ENCODE measurements at regions not wholly inside any gene's neighbourhood (a gene's known extent, or its start where the extent isn't known, plus 50 kb on each side); places are given as distances from the start of the nearest gene placed in this dataset.

GRCh38 chr3:25252291-25252690, 175.8 kb upstream of the RARB start:
- Mint-ChIP-seq H3K36me3 (ENCODE audit: unreplicated experiment) (peaks cover 19% of the 10 kb centered on the region), H3K4me3 (ENCODE audit: unreplicated experiment) (no peak overlapping the region), H3K27me3 (ENCODE audit: unreplicated experiment) (no peaks in the 10 kb centered on the region), H3K9me3 (ENCODE audit: unreplicated experiment) (peaks cover 40% of the 10 kb centered on the region), H3K27ac (ENCODE audit: unreplicated experiment) (no peak overlapping the region), H3K4me1 (ENCODE audit: unreplicated experiment) (peaks cover 10% of the 10 kb centered on the region)
- TF ChIP-seq CTCF (IDR thresholded peaks at IDR 0.05), result no peak
- no peak for DNase-seq (ENCODE audit: extremely low spot score, unreplicated experiment)

GRCh38 chr3:25257026-25257425, 171.0 kb upstream of the RARB start:
- no peaks in the 10 kb centered on the region for H3K27me3 Mint-ChIP-seq (ENCODE audit: unreplicated experiment)
- no peak overlapping the region for H3K27ac Mint-ChIP-seq (ENCODE audit: unreplicated experiment)
- H3K9me3 Mint-ChIP-seq (ENCODE audit: unreplicated experiment), result peaks cover 24% of the 10 kb centered on the region
- H3K4me3 Mint-ChIP-seq (ENCODE audit: unreplicated experiment), result no peak overlapping the region
- no peak for DNase-seq (ENCODE audit: extremely low spot score, unreplicated experiment)
- no peak for TF ChIP-seq CTCF (IDR thresholded peaks at IDR 0.05)
- no peaks in the 10 kb centered on the region for H3K36me3 Mint-ChIP-seq (ENCODE audit: unreplicated experiment)
- peaks cover 52% of the 10 kb centered on the region for H3K4me1 Mint-ChIP-seq (ENCODE audit: unreplicated experiment)

DNA sequence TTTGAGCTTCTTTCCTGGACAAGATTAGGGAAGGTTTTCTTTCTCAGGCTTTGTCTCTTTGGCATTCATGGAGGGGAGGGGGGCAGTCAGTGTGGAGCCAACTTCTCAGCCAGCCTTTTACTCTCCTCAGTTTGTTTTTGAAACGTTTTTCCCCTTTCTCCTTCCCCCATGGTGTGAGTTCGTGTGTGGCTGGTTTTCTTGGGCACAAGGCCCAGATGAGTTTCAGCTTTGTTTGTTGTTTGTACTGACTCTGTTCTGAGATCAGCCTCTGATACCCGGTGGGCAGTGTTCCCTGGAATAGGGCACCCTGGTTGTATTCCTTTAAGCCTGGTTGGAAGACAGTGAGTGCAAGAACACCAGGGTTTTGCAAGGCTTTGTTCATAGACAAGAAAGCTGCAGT, 168.2 kb upstream of the RARB start:
- no peaks in the 10 kb centered on the region for H3K27me3 Mint-ChIP-seq (ENCODE audit: unreplicated experiment)
- peaks cover 19% of the 10 kb centered on the region for H3K9me3 Mint-ChIP-seq (ENCODE audit: unreplicated experiment)
- H3K27ac Mint-ChIP-seq (ENCODE audit: unreplicated experiment), result peak overlapping the region; percentile 88
- TF ChIP-seq CTCF (IDR thresholded peaks at IDR 0.05), result no peak
- DNase-seq (ENCODE audit: extremely low spot score, unreplicated experiment), result no peak
- peak overlapping the region; percentile 33 for H3K4me3 Mint-ChIP-seq (ENCODE audit: unreplicated experiment)
- no peaks in the 10 kb centered on the region for H3K36me3 Mint-ChIP-seq (ENCODE audit: unreplicated experiment)
- H3K4me1 Mint-ChIP-seq (ENCODE audit: unreplicated experiment), result peaks cover 65% of the 10 kb centered on the region

DNA sequence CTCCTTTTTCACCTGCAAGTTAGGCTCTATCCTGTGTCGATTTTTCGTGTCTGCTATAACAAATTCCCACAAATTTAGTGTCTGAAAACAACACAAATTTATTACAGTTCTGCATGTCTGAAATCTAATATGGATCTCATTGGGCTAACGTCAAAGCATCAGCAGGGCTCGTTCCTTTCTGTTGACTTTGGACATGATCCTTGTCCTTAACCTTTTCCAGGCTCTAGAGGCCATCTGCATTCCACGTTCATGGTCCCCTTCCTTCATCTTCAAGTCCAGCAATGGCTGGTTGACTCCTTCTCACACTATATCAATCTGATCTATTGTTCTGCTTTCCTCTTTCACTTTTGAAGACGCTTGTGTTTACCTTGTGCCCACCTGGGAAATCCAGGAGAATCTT, 165.7 kb upstream of the RARB start:
- peaks cover 16% of the 10 kb centered on the region for H3K9me3 Mint-ChIP-seq (ENCODE audit: unreplicated experiment)
- no peak overlapping the region for H3K4me3 Mint-ChIP-seq (ENCODE audit: unreplicated experiment)
- no peak for DNase-seq (ENCODE audit: extremely low spot score, unreplicated experiment)
- H3K27me3 Mint-ChIP-seq (ENCODE audit: unreplicated experiment), result no peaks in the 10 kb centered on the region
- peaks cover 70% of the 10 kb centered on the region for H3K4me1 Mint-ChIP-seq (ENCODE audit: unreplicated experiment)
- TF ChIP-seq CTCF (IDR thresholded peaks at IDR 0.05), result no peak
- no peak overlapping the region for H3K27ac Mint-ChIP-seq (ENCODE audit: unreplicated experiment)
- H3K36me3 Mint-ChIP-seq (ENCODE audit: unreplicated experiment), result no peaks in the 10 kb centered on the region

- Mint-ChIP-seq H3K4me3 (ENCODE audit: unreplicated experiment) (no peak overlapping the region), H3K36me3 (ENCODE audit: unreplicated experiment) (no peaks in the 10 kb centered on the region), H3K27me3 (ENCODE audit: unreplicated experiment) (no peaks in the 10 kb centered on the region), H3K4me1 (ENCODE audit: unreplicated experiment) (peaks cover 52% of the 10 kb centered on the region), H3K9me3 (ENCODE audit: unreplicated experiment) (peaks cover 10% of the 10 kb centered on the region), H3K27ac (ENCODE audit: unreplicated experiment) (no peak overlapping the region)
- TF ChIP-seq CTCF (IDR thresholded peaks at IDR 0.05), result no peak
- no peak for DNase-seq (ENCODE audit: extremely low spot score, unreplicated experiment)
Observed at GRCh38 chr3:25265284-25265683, 162.8 kb upstream of the RARB start.

Data from osteocyte (in vitro differentiated cells).